GM19324 (cell line): ENCODE measurements at regions not wholly inside any gene's neighbourhood (a gene's known extent, or its start where the extent isn't known, plus 50 kb on each side); places are given as distances from the start of the nearest gene placed in this dataset.

Source experiments
- ATAC-seq: cut with Tn5 transposase; IDR thresholded peaks from one replicate; pipeline ENCODE4 v1.9.1; 2021; ENCODE audit warnings: mild to moderate bottlenecking, moderate library complexity; ENCODE audit not compliant: unreplicated experiment, low FRiP score

- ATAC-seq, result no peak
These were observed 105.9 kb upstream of the ID2 start for GRCh38 chr2:8575834-8576423.

GRCh38 chr2:8576525-8577167, 105.2 kb upstream of the ID2 start:
- ATAC-seq, result no peak

DNA sequence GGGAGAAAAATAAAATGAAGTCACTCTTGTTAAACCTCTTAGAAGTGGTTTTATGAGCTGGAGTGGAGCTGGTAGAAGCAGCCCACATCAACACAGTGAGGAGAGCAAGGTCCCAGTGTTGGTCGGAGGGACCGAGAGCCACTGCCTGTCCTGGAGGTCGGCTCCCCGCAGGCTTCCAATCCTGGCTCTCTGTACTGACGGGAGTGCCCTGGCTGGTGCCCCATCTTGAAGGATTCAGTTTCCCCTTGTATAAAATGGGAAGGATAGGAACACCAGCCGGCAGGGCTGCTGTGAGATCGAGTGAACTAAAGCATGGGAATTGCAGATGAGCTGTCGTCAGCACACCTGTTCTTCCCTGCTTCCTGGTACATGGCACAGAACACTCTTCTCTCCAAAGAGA, 104.3 kb upstream of the ID2 start:
- ATAC-seq, result no peak

- ATAC-seq, result no peak
These were observed 103.3 kb upstream of the ID2 start for GRCh38 chr2:8578335-8579244.

DNA sequence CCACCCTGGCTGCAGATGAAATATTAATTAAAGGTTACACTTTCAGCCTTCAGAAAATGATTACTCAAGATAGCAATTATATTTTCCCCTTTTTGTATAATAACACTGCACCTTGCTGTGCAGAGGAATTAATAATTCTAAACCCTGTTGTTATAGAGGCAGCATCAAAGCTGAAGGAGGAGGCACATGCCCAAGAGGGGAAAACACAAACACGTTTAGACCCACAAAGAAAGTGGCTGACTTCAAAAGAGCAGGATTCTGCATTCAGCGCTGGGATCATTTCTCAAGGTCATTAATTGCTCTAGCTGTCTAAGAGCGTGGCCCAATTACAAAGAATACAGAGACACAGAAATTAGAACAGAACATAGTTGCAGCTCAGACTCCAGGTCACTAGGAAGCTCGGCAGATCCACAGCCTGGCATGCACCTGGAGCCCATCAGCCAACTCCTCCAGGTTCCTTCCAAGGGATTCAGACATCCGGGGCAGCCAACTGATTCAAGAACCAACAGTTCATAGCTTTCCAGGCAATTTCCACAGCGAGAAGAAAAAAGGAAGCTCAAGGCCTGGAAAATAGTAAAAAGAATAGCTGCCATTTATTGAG, 102.3 kb upstream of the ID2 start:
- ATAC-seq, result no peak

DNA sequence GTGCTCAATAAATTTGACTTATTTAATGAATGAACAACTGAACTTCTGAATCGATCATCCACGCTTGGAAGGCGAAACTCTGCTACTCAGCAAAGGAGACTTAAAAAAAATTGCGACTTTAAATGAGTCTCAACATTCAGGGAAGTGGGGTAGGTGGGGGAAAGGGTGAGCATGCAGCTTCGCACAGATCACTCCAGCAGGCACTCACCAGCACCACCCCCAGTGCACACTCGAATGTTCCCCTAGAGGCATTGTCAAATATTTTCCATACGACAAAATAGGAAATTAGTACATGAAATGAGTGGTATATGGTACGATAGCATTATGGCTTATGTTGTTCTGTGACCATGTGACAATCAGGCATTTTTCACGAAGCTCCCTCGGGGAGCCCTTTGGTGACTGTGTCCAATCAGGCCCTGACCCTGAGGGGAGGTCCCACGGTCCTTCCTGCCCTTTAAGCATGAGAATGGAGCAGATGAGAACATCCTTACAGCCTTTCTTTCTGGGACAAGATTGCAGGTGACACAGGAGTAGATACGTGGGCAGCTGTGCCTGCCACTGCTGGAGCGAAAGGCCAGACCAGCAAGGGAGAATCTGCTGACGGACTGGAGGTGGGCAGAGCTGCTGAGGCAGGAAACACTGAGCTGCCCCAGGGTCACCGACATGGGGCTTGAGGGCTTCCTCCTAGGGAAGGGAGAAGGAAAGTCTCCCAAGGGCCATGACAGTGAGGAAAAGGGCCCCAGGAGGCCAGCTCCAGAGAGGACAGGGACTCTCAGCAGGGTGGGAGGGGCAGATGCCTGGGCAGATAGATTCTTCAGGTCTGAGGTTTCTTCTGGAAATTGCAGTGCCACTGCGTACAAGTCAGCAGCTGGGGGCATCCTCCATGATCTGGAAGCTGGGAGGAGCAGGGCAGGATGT, 101.3 kb upstream of the ID2 start:
- ATAC-seq, result no peak

- no peak for ATAC-seq
These were observed 100.7 kb upstream of the ID2 start for GRCh38 chr2:8581234-8581561.

DNA sequence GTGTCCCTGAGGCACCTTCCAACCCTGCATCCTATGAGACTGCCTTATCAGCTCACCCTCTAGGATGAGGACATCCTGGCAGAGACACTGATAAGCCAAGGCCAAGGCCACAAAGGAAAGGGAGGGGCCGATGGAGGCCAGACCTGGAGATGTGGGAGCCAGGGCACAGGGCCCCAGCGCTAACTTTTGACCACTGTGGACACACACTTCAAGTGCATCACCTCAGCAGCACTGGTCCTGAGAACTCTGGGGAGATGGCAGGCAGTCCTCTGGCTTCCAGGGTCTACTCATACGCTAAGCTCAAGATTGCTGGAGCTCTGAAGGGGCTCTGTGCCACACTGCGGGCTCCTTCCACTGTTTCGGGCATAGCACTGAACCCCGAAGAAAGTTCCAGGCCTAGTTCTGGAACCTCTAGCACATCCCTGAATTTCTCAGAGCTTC, 100.2 kb upstream of the ID2 start:
- ATAC-seq, result no peak

DNA sequence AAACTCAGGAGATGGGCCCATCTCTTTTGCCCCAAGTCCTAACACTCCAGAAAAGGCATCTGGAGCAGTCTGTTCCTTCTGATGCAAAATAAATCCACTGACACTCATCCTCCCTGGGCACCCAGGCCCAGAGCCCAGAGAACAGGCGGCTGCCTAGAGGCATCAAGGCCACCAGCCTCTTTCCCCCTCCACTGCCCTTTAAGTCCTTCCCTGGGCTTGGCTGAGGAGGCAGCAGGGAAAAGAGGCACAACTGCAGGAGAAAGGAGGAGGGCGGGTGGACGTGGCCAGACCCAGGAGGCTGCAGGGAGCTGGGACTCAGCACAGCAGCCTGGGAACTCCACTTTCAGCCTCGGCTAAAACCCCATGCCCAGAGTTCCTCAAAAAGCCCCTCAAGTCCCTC, 99.7 kb upstream of the ID2 start:
- no peak for ATAC-seq

DNA sequence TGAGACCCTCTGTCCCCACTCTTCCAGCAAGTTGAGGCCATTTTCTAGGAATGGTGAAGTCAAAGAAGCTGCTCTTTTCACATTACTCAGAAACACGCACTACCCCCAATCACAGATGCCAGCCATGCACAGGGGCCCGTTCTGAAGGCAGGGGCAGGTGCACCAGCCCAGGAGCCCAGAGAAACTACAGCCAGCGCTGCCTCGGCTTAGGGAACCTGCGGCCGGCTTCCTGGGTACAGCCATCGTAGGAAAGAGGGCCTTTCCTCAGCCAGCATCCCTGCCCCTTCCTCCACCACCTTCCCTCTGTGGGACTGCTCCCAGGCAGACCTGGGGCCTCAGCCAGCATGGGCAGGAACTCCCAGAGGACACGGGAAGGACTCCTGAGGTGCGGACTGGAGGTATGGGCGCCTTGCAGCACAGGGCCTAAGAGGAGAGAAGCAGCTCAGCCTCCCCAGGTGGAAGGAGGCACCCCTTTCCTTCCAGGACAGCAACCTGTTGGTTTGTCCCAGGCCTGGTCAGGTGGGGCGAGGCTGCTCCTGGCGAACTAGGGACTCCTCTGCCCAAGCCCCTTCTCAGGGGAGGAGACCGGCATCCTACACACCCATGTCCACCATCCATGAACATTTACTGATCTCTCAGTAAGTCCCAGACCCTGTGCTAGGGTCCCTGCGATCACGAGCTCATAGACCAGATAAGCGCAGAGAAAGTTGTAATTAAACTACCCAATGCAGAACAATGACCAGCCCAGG, 99.0 kb upstream of the ID2 start:
- no peak for ATAC-seq

DNA sequence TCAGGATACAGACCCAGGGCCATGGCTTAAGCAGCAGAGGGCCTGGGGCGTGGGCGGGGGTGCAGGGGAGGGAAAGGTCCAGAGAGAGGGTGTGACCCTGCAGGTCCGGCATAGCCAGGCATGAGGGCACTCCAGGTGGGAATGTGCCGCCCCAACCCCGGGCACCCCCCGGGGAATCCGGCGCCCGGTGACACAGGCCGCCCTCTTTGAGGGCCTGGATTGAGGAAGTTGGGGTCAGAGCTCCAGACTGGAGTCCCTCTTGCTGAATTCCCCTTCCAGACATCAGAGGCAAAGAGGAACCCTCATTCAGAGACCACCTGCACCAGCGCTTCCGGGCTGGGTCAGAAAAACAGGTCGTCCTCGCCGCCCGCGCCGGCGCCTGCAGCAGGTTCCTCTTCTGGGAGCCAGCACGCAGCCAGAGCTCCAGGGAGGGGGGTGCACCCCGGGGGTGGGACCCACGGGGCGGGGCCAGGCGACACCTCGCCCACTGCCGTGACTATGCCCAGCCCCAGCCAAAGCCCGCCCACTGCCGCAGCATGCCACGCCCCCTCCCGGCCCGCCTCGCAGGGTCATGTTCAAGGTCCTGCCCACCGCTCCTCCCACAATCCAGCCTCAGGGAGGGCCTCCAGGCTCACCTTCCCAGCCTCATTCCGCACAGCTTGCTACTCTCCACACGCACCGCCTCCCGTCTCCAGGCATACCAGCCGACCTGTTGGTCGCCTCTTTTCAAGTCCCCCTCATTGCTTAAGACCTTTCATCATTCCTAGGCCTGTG, 98.3 kb upstream of the ID2 start:
- peak; percentile 66 for ATAC-seq

- ATAC-seq, result no peak
These were observed 97.4 kb upstream of the ID2 start for GRCh38 chr2:8584174-8585066.

GRCh38 chr2:8586457-8587051, 95.3 kb upstream of the ID2 start:
- ATAC-seq, result no peak

- no peak for ATAC-seq
These were observed 94.5 kb upstream of the ID2 start for GRCh38 chr2:8587251-8587791.

DNA sequence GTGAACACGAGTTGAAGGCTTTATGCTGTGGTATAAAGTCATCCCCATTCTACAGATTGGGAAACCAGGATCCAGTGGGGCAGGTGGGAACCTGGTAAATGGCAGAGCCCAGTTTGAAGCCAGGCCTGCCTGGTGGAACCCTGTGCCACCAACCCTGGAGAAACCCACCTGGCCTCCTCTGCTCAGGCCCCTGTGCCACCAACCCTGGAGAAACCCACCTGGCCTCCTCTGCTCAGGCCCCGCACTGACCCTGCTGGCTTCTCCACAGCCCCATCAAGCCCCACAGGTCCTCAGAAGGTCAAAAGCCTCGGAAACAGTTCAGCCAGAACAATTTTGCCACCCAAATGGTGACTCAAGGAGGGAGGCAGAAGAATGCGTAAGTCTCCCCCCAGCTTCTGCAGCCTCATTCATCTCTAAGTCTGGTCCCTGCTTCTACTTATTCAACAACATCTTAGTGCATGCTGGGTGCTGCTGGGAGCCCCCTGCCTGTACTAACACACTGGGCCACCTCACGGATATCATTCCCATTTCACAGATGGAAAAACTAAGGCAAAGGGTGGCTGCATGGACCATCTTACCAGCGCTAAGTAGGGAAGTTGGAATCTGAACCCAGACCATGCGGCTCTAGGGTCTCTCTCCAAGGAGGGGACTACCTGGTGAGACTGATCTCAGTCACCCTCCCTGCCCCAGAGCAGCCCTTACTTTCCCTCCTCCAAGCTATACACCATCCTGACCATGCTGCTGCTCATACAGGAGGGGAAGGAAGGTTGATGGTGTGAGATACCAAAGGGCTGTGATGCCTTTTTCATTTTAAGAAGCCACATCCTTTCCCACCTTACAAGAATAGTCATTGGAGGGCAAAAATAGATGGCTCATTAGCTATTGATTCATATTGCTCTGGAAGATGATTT, 93.7 kb upstream of the ID2 start:
- ATAC-seq, result no peak

- ATAC-seq, result no peak
These were observed 93.0 kb upstream of the ID2 start for GRCh38 chr2:8588831-8589191.
